ENCODE measurements at regions not wholly inside any gene's neighbourhood (a gene's known extent, or its start where the extent isn't known, plus 50 kb on each side); places are given as distances from the start of the nearest gene placed in this dataset.

GRCh38 chr15:47644722-47645121 lies 72.6 kb upstream of the SEMA6D start:
- Histone ChIP-seq H3K4me3 (ENCODE audit: insufficient read depth, low read depth, low read length) (no peak overlapping the region), H2AFZ (ENCODE audit: low read depth, low read length) (no peak overlapping the region), H3K36me3 (ENCODE audit: insufficient read depth, low read length) (no peaks in the 10 kb centered on the region), H3K79me2 (ENCODE audit: insufficient read depth, low read length) (no peaks in the 10 kb centered on the region), H4K20me1 (ENCODE audit: insufficient read depth, low read length) (no peaks in the 10 kb centered on the region), H3K27ac (ENCODE audit: low read depth, low read length) (no peak overlapping the region), H3K4me2 (ENCODE audit: low read length) (no peak overlapping the region), H3K9me3 (ENCODE audit: insufficient read depth, low read depth, low read length) (no peaks in the 10 kb centered on the region), H3K9ac (ENCODE audit: low read length) (no peak overlapping the region), H3K27me3 (ENCODE audit: insufficient read depth, low read length) (no peaks in the 10 kb centered on the region), H3K4me1 (ENCODE audit: insufficient read depth, low read length) (no peaks in the 10 kb centered on the region)
- TF ChIP-seq EZH2 (IDR thresholded peaks at IDR 0.05; ENCODE audit: insufficient read depth, low read length), result no peak
- no peak for TF ChIP-seq CTCF (IDR thresholded peaks at IDR 0.05; ENCODE audit: insufficient read depth, low read depth, low read length)
- no peak overlapping the region for H3K4me3 Mint-ChIP-seq (ENCODE audit: unreplicated experiment)
- H3K36me3 Mint-ChIP-seq (ENCODE audit: low read depth, unreplicated experiment), result no peaks in the 10 kb centered on the region
- peaks cover 5% of the 10 kb centered on the region for H3K27me3 Mint-ChIP-seq (ENCODE audit: low read depth, unreplicated experiment)
- no peak overlapping the region for H3K27ac Mint-ChIP-seq (ENCODE audit: unreplicated experiment)
- H3K4me1 Mint-ChIP-seq (ENCODE audit: low read depth, unreplicated experiment), result no peaks in the 10 kb centered on the region
- no peaks in the 10 kb centered on the region for H3K9me3 Mint-ChIP-seq (ENCODE audit: unreplicated experiment)
- no peak for FAIRE-seq
- no peak for DNase-seq (ENCODE audit: low read depth)

DNA sequence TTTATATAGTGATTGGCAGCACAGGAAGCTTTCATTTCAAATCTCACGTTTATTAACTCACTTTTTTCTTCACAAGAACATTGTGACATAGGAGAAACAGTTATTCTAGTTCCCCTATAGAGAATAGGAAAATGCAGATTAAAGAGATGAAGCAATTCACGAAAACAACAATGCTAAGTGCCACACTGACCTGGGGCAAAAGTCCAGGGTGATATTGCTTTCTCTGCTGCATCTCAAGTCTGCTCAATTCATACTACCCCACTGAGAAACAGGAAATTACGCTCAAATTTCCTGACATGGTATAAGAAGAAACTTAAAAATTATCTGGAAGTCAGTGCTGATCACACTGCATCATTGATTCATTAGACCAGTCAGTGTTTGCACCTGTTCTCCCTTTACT lies 66.7 kb upstream of the SEMA6D start:
- no peak overlapping the region for H3K4me3 ChIP-seq (ENCODE audit: insufficient read depth, low read depth, low read length)
- H4K20me1 ChIP-seq (ENCODE audit: insufficient read depth, low read length), result no peaks in the 10 kb centered on the region
- H3K27me3 ChIP-seq (ENCODE audit: insufficient read depth, low read length), result no peaks in the 10 kb centered on the region
- peaks cover 15% of the 10 kb centered on the region for H3K27me3 Mint-ChIP-seq (ENCODE audit: low read depth, unreplicated experiment)
- H3K4me1 ChIP-seq (ENCODE audit: insufficient read depth, low read length), result no peaks in the 10 kb centered on the region
- no peak overlapping the region for H3K4me2 ChIP-seq (ENCODE audit: low read length)
- H3K36me3 Mint-ChIP-seq (ENCODE audit: low read depth, unreplicated experiment), result no peaks in the 10 kb centered on the region
- H3K9me3 ChIP-seq (ENCODE audit: insufficient read depth, low read depth, low read length), result no peaks in the 10 kb centered on the region
- H2AFZ ChIP-seq (ENCODE audit: low read depth, low read length), result no peak overlapping the region
- DNase-seq (ENCODE audit: low read depth), result no peak
- H3K9me3 Mint-ChIP-seq (ENCODE audit: unreplicated experiment), result no peaks in the 10 kb centered on the region
- H3K4me3 Mint-ChIP-seq (ENCODE audit: unreplicated experiment), result no peak overlapping the region
- no peak for FAIRE-seq
- no peak overlapping the region for H3K27ac ChIP-seq (ENCODE audit: low read depth, low read length)
- H3K79me2 ChIP-seq (ENCODE audit: insufficient read depth, low read length), result no peaks in the 10 kb centered on the region
- no peaks in the 10 kb centered on the region for H3K36me3 ChIP-seq (ENCODE audit: insufficient read depth, low read length)
- H3K27ac Mint-ChIP-seq (ENCODE audit: unreplicated experiment), result no peak overlapping the region
- H3K4me1 Mint-ChIP-seq (ENCODE audit: low read depth, unreplicated experiment), result no peaks in the 10 kb centered on the region
- TF ChIP-seq EZH2 (IDR thresholded peaks at IDR 0.05; ENCODE audit: insufficient read depth, low read length), result no peak
- no peak for TF ChIP-seq CTCF (IDR thresholded peaks at IDR 0.05; ENCODE audit: insufficient read depth, low read depth, low read length)
- no peak overlapping the region for H3K9ac ChIP-seq (ENCODE audit: low read length)

DNA sequence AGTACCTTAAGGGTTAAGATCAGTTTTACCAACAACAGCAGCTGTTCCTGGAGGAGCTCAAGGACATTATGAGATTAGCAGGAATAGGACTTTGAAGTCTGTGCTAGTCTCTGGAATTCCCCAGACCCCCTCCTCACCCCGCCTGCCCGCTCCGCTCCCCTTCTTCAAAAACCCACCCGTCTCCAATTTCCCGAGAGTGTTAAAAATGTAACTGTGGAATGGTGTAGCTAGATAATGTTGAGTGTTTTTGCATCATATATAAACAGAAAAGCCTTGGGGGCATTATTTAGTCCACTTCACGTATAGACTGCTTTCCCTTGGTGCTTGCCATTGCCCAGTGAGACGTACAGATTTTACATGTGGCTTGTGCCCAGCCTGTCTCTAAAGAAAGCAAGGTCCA lies 65.0 kb upstream of the SEMA6D start:
- H3K36me3 ChIP-seq (ENCODE audit: insufficient read depth, low read length), result no peaks in the 10 kb centered on the region
- no peak overlapping the region for H3K4me3 ChIP-seq (ENCODE audit: insufficient read depth, low read depth, low read length)
- H2AFZ ChIP-seq (ENCODE audit: low read depth, low read length), result no peak overlapping the region
- Mint-ChIP-seq H3K9me3 (ENCODE audit: unreplicated experiment) (no peaks in the 10 kb centered on the region), H3K27me3 (ENCODE audit: low read depth, unreplicated experiment) (peaks cover 18% of the 10 kb centered on the region), H3K27ac (ENCODE audit: unreplicated experiment) (no peak overlapping the region), H3K4me3 (ENCODE audit: unreplicated experiment) (no peak overlapping the region), H3K4me1 (ENCODE audit: low read depth, unreplicated experiment) (no peaks in the 10 kb centered on the region), H3K36me3 (ENCODE audit: low read depth, unreplicated experiment) (no peaks in the 10 kb centered on the region)
- no peaks in the 10 kb centered on the region for H4K20me1 ChIP-seq (ENCODE audit: insufficient read depth, low read length)
- no peaks in the 10 kb centered on the region for H3K4me1 ChIP-seq (ENCODE audit: insufficient read depth, low read length)
- DNase-seq (ENCODE audit: low read depth), result no peak
- FAIRE-seq, result no peak
- no peaks in the 10 kb centered on the region for H3K9me3 ChIP-seq (ENCODE audit: insufficient read depth, low read depth, low read length)
- TF ChIP-seq CTCF (IDR thresholded peaks at IDR 0.05; ENCODE audit: insufficient read depth, low read depth, low read length) (no peak), EZH2 (IDR thresholded peaks at IDR 0.05; ENCODE audit: insufficient read depth, low read length) (no peak)
- no peak overlapping the region for H3K27ac ChIP-seq (ENCODE audit: low read depth, low read length)
- no peak overlapping the region for H3K9ac ChIP-seq (ENCODE audit: low read length)
- no peak overlapping the region for H3K4me2 ChIP-seq (ENCODE audit: low read length)
- no peaks in the 10 kb centered on the region for H3K79me2 ChIP-seq (ENCODE audit: insufficient read depth, low read length)
- H3K27me3 ChIP-seq (ENCODE audit: insufficient read depth, low read length), result no peaks in the 10 kb centered on the region

All from astrocyte (in vitro differentiated cells and primary cell).